ENCODE measurements at regions not wholly inside any gene's neighbourhood (a gene's known extent, or its start where the extent isn't known, plus 50 kb on each side); places are given as distances from the start of the nearest gene placed in this dataset.

- no peak for TF ChIP-seq CTCF (conservative IDR thresholded peaks at IDR 0.05 in 1 of 2, IDR thresholded peaks at IDR 0.05 in 1 of 2; ENCODE audit: extremely low read depth in 1 of 2, insufficient read depth in 1 of 2, low read depth in 1 of 2, low read length in 2 of 2)
- TF ChIP-seq EZH2 (IDR thresholded peaks at IDR 0.05; ENCODE audit: borderline replicate concordance, low read length): no peak
Measured at GRCh38 chr4:144564358-144564757, 81.6 kb upstream of the HHIP start.
